GM19025 (cell line): ENCODE measurements at regions not wholly inside any gene's neighbourhood (a gene's known extent, or its start where the extent isn't known, plus 50 kb on each side); places are given as distances from the start of the nearest gene placed in this dataset.

ENCODE experiments used
- ATAC-seq: cut with Tn5 transposase; IDR thresholded peaks from one replicate; pipeline ENCODE4 v1.9.1; 2021; ENCODE audit warnings: mild to moderate bottlenecking, low read depth, moderate library complexity; ENCODE audit not compliant: unreplicated experiment

GRCh38 chr13:57784633-57785032, 153.1 kb downstream of the PCDH17 start:
- no peak for ATAC-seq

GRCh38 chr13:57787058-57787791, 155.7 kb downstream of the PCDH17 start:
- ATAC-seq, result no peak

GRCh38 chr13:57799624-57800023, 168.1 kb downstream of the PCDH17 start:
- ATAC-seq, result no peak

- no peak for ATAC-seq
Observed at GRCh38 chr13:57813651-57814050, 182.1 kb downstream of the PCDH17 start.

GRCh38 chr13:57815600-57815999, 184.1 kb downstream of the PCDH17 start:
- no peak for ATAC-seq

GRCh38 chr13:57820924-57821323, 189.4 kb downstream of the PCDH17 start:
- ATAC-seq, result no peak

GRCh38 chr13:57823704-57824103, 192.2 kb downstream of the PCDH17 start:
- ATAC-seq, result no peak

GRCh38 chr13:57824121-57824520, 192.6 kb downstream of the PCDH17 start:
- no peak for ATAC-seq

GRCh38 chr13:57825066-57825465, 193.5 kb downstream of the PCDH17 start:
- no peak for ATAC-seq

- no peak for ATAC-seq
Observed at GRCh38 chr13:57829496-57829895, 198.0 kb downstream of the PCDH17 start.

GRCh38 chr13:57832187-57832586, 200.6 kb downstream of the PCDH17 start:
- ATAC-seq, result no peak

GRCh38 chr13:57837801-57838200, 206.3 kb downstream of the PCDH17 start:
- ATAC-seq, result no peak

GRCh38 chr13:57843521-57843920, 212.0 kb downstream of the PCDH17 start:
- no peak for ATAC-seq

- no peak for ATAC-seq
Observed at GRCh38 chr13:57846600-57847173, 215.1 kb downstream of the PCDH17 start.

- ATAC-seq, result no peak
Observed at GRCh38 chr13:57857945-57858344, 226.4 kb downstream of the PCDH17 start.

GRCh38 chr13:57858376-57858775, 226.8 kb downstream of the PCDH17 start:
- ATAC-seq, result no peak

GRCh38 chr13:57862879-57863278, 231.3 kb downstream of the PCDH17 start:
- ATAC-seq, result no peak

- no peak for ATAC-seq
Observed at GRCh38 chr13:57865600-57866294, 234.2 kb downstream of the PCDH17 start.

- ATAC-seq, result no peak
Observed at GRCh38 chr13:57874530-57874929, 243.0 kb downstream of the PCDH17 start.

GRCh38 chr13:57877601-57878000, 246.1 kb downstream of the PCDH17 start:
- ATAC-seq, result no peak

- ATAC-seq, result no peak
Observed at GRCh38 chr13:57878291-57878690, 246.7 kb downstream of the PCDH17 start.

GRCh38 chr13:57897225-57897624, 265.7 kb downstream of the PCDH17 start:
- no peak for ATAC-seq
